GM10266 (cell line): ENCODE measurements at regions not wholly inside any gene's neighbourhood (a gene's known extent, or its start where the extent isn't known, plus 50 kb on each side); places are given as distances from the start of the nearest gene placed in this dataset.

Experiments
- DNase-seq: peaks from one replicate; pipeline ENCODE4 v3.0.0; 2012; ENCODE audit errors: extremely low spot score
- TF ChIP-seq, protein P1 (sequence below): IDR thresholded peaks from 2 replicates; pipeline ENCODE4 v1.5.1; 2012; ENCODE audit warnings: mild to moderate bottlenecking, low read depth; ENCODE audit not compliant: control insufficient read depth, insufficient read depth; ENCODE audit errors: missing control alignments

DNA sequence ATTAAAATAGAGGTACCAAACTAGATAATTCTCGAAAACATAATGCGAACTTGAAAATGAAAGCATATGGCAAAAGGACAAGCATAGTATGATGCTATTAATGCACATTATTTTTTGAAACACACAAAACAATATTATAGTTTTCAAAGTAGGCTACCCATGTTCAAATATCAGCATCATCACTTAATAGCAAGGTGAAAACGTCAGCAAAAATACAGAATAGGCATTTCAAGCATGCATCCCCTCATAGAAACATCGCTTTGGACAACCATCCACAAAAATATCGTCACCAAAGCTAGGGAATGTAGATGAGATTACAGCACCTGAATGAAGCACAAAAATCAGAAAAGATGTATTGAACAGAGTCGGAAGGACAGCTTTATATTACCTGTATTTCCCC lies 814.5 kb upstream of the LRRC4C start:
- DNase-seq, result no peak
- TF ChIP-seq, protein P1, sequence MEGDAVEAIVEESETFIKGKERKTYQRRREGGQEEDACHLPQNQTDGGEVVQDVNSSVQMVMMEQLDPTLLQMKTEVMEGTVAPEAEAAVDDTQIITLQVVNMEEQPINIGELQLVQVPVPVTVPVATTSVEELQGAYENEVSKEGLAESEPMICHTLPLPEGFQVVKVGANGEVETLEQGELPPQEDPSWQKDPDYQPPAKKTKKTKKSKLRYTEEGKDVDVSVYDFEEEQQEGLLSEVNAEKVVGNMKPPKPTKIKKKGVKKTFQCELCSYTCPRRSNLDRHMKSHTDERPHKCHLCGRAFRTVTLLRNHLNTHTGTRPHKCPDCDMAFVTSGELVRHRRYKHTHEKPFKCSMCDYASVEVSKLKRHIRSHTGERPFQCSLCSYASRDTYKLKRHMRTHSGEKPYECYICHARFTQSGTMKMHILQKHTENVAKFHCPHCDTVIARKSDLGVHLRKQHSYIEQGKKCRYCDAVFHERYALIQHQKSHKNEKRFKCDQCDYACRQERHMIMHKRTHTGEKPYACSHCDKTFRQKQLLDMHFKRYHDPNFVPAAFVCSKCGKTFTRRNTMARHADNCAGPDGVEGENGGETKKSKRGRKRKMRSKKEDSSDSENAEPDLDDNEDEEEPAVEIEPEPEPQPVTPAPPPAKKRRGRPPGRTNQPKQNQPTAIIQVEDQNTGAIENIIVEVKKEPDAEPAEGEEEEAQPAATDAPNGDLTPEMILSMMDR, result no peak

DNA sequence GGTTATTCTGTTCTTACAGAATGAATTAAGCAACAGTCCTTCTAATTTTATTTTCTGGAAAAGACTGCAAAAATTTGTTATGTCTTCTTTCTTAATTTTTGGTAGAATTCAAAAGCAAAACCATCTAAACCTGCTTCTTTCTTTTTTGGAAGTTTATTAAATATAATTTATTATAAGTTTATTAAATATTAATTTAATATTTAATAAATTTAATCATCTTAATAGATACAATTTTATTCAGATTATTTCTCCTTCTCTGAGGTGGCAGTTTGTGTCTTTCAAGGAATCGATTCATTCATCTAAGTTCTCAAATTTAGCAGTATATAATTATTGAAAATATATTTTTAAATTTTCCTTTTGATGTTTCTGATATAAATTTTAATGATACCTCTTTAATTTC lies 837.5 kb upstream of the LRRC4C start:
- no peak for DNase-seq
- TF ChIP-seq, protein P1, result no peak

DNA sequence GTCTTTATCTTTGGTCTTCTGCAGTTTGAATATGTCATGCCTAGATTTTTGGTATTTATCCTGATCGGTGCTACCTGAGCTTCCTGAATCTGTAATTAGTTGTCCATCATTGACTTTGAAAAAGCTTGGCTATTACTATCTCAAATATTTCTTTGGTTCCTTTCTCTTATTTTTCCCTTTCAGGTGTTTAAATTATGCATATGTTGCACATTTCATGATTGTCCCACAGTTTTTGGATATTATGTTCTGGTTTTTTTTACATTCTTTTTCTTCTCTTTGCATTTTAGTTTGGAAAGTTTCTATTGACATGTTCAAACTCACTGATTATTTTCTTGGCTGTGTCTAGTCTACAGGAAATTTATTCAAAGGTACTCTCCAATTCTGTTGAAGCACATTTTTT lies 840.3 kb upstream of the LRRC4C start:
- DNase-seq, result no peak
- TF ChIP-seq, protein P1, result no peak

DNA sequence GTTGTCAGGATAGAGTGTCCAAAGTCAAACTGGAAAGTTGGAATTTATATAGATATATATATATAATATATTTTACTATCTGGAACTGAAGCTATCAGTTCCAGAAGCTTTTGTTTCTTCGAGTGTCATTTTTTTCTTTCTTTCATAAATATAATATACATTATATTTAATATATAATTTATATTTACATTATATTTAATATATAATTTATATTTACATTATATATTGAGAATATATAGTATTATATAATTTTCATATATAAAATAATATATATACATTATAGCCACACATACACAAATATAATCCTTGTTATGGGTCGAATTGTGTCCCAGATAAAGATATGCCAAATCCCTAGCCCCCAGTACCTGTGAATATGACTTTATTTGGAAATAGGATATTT lies 842.3 kb upstream of the LRRC4C start:
- DNase-seq, result no peak
- TF ChIP-seq, protein P1, result no peak

DNA sequence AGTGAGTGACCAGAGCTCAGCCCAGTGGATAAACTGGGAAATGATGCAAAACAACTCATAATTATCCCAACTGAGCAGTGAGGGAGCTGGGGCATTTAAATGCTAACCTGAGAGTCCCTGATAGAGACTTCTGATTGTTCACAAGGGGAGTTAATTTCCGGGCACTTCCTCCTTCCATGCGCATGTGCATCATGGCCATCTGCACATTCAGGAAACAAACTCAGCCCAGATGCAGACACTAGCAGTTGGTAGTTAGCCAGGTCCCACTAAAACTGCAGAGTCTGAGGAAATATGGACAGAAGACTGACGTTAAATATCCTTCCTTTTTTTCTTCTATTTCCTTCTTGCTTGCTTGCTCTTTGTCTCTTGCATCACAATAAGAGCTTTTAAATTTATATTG lies 852.1 kb upstream of the LRRC4C start:
- TF ChIP-seq, protein P1, result no peak
- DNase-seq, result no peak

DNA sequence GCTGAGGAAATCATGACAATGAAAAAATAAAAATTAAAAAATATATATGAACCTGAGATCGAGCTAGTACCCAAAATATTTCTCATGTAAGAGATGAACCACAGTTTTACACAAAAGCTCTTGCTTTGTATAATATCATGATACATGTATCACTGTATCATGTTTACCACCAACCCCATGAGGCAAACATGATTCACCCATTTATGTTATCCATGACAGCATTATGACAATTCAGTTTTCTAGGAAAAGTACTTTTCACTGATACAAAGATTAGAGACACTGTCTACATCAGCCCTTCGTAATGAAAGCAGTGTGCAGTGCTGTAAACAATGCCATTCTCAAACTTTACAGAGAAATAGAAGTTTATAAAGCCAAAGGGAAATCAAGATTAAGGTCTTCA lies 852.5 kb upstream of the LRRC4C start:
- no peak for DNase-seq

DNA sequence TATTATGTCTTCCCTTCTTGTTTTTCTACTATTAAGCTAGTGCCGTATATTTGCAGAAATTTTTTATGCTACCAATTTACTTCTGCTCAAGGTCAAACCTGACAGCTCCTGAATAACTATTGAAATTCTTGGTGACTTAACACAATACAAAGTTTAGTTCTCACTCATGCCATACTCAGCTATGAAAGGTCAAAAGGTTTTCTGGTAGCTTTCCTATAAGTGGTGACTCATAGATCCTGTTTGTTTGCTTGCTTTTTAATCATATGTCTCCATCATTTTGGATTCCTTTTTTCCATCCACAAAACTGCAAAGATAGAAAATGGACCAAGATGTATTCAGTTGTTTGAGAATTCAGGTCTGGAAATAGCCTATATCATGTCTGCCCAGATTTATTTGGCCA lies 855.8 kb upstream of the LRRC4C start:
- TF ChIP-seq, protein P1, result no peak

More for the DNA sequence above, 852.5 kb upstream of the LRRC4C start:
- TF ChIP-seq, protein P1, result no peak

DNA sequence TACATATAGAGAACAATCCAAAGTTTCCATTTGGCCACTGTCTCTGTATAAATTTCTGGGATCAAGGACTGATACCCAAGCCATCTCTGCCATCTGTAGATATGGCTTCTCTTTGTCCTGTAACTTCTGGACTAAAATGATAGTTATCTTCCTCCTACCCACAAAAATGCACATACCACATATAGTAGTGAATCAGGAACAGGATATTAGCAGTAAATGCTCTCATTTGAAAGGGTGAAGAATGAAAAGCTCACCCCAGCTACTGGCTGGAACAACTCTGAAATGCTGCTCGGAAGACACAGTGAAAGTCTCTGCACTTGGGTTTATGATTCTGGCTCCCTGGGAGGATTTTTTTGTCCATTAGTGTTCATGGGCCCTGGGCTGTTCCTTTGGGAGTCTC lies 856.4 kb upstream of the LRRC4C start:
- TF ChIP-seq, protein P1, result no peak
- DNase-seq, result no peak

More for the DNA sequence above, 855.8 kb upstream of the LRRC4C start:
- DNase-seq, result no peak
